ENCODE measurements at regions not wholly inside any gene's neighbourhood (a gene's known extent, or its start where the extent isn't known, plus 50 kb on each side); places are given as distances from the start of the nearest gene placed in this dataset.

DNA sequence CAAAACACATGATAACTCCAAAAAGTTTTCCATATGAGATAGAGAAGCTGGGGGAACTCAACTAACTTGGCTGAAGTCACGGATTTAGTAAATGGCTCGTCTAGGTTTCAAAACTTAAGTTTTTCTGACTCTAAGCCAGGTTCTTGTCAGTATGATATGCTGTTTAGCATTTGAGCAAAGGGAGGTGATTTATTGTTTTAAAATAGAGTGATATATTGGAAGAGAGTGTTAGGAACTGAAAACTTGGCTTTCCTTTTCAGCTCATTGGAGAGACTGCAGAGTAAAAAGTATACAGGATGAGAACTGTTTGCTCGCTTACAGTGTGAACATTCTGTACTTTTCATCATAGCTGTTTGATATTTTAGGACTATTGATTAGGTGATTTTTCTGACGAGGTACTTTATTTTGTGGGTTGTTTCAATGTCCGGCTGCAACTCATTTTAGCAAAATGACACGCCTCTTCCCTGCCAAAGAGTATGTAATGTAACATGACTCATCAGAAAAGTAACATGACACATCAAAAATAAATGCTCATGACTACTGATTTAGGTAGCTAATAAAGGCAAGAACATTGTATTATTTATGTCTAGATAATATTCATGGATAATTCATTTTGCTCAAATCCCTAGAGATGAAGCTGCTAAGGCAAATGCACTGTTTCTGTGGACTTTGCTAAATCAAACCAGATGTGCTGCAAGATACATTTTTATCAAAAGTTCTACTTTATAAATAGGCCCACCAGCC lies 355.1 kb downstream of the GPATCH2 start:
- peaks cover 0 to 3% (median 0%) of the 10 kb centered on the region in 5 donors for H3K27me3 Mint-ChIP-seq
- H3K36me3 Mint-ChIP-seq = no peaks in the 10 kb centered on the region
- no peak for ATAC-seq
- POLR2A ChIA-PET = no interaction called here
- no peak overlapping the region for H3K4me3 Mint-ChIP-seq
- peaks cover 0 to 8% (median 2%) of the 10 kb centered on the region in 9 donors for H3K9me3 Mint-ChIP-seq
- no peak overlapping the region for H3K27ac Mint-ChIP-seq
- H3K4me1 Mint-ChIP-seq = no peaks in the 10 kb centered on the region
- no peak for DNase-seq

GRCh38 chr1:217274927-217275654 lies 355.8 kb downstream of the GPATCH2 start:
- Mint-ChIP-seq H3K9me3 (peaks cover 0 to 12% (median 2%) of the 10 kb centered on the region in 9 donors), H3K36me3 (no peaks in the 10 kb centered on the region), H3K4me3 (no peak overlapping the region), H3K27ac (no peak overlapping the region), H3K27me3 (peaks cover 0 to 3% (median 0%) of the 10 kb centered on the region in 5 donors), H3K4me1 (no peaks in the 10 kb centered on the region)
- DNase-seq (no peak), ATAC-seq (no peak)
- POLR2A ChIA-PET = no interaction called here

DNA sequence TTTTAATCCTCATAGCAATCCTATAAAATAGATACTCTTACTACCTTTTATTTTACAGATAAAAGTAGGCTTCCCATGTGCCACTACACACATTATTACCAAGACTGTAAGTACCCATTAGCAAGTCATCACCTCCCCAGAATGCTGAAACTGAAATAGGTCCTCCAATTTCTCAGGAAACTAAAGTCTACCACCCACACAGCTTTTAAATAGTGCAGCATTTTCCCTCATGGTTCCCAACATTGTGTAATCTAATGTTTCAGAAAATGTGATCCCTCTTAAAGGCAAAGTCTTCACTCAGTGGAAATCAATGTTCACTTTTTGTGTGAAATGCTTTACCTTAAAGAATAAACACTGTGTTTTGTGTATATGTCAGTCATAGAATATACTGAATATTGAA lies 356.5 kb downstream of the GPATCH2 start:
- Mint-ChIP-seq H3K27ac (no peak overlapping the region), H3K36me3 (no peaks in the 10 kb centered on the region), H3K4me3 (no peak overlapping the region), H3K4me1 (no peaks in the 10 kb centered on the region), H3K9me3 (peaks cover 0 to 8% (median 0%) of the 10 kb centered on the region in 9 donors), H3K27me3 (peaks cover 0 to 3% (median 0%) of the 10 kb centered on the region in 5 donors)
- ATAC-seq (no peak), DNase-seq (no peak)
- POLR2A ChIA-PET = no interaction called here

DNA sequence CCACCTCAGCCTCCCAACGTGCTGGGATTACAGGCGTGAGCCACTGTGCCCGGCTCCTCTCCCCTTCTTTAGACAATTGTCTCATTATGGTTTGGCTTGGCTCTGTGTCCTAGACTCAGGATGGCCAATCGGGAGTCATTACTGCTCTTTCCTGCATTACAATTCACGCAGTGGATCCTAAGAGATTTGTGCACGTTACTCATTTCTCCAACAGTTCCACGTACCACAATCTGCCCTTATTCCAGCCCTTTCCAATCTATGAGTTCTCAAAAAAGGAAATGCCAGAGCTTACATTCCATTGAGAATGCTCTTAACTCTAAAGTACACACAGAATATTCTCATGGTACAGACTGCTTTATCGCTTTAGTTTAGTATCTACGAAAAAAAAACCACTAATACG lies 357.0 kb downstream of the GPATCH2 start:
- H3K36me3 Mint-ChIP-seq = no peaks in the 10 kb centered on the region
- POLR2A ChIA-PET = no interaction called here
- no peaks in the 10 kb centered on the region for H3K4me1 Mint-ChIP-seq
- H3K27ac Mint-ChIP-seq = no peak overlapping the region
- peaks cover 0 to 8% (median 0%) of the 10 kb centered on the region in 9 donors for H3K9me3 Mint-ChIP-seq
- H3K4me3 Mint-ChIP-seq = no peak overlapping the region
- no peak for ATAC-seq
- no peak for DNase-seq
- peaks cover 0 to 3% (median 0%) of the 10 kb centered on the region in 5 donors for H3K27me3 Mint-ChIP-seq

- H3K4me3 Mint-ChIP-seq = no peak overlapping the region
- H3K4me1 Mint-ChIP-seq = no peaks in the 10 kb centered on the region
- no peak overlapping the region for H3K27ac Mint-ChIP-seq
- H3K9me3 Mint-ChIP-seq = peaks cover 0 to 8% (median 0%) of the 10 kb centered on the region in 9 donors
- DNase-seq (no peak), ATAC-seq (no peak)
- H3K36me3 Mint-ChIP-seq = no peaks in the 10 kb centered on the region
- POLR2A ChIA-PET = no interaction called here
- peaks cover 0 to 3% (median 0%) of the 10 kb centered on the region in 5 donors for H3K27me3 Mint-ChIP-seq
These were observed 358.5 kb downstream of the GPATCH2 start for GRCh38 chr1:217272385-217272784.

- no peak for ATAC-seq
- H3K4me1 Mint-ChIP-seq = no peaks in the 10 kb centered on the region
These were observed 360.8 kb downstream of the GPATCH2 start for GRCh38 chr1:217270101-217270500.

DNA sequence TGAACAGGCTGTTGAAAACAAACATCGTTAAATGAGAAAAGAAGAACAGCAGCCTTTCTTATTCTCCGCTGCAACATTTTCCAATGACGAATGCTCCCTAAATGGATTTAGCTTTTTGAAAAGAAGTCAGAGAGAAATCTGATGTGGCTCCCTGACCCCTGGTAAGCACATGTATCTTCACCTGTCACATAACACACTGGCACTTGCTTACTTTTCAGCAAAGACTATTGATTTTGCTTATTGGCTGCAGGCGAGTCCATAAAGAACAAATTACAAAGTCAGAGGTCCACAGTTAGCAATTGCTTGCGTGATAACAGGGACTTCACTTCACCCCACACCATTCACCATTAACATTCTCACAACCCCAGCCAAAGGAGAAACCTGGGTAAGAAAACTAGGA lies 362.8 kb downstream of the GPATCH2 start:
- no peak for DNase-seq
- no peaks in the 10 kb centered on the region for H3K27me3 Mint-ChIP-seq
- H3K4me1 Mint-ChIP-seq = no peaks in the 10 kb centered on the region

More at GRCh38 chr1:217270101-217270500, 360.8 kb downstream of the GPATCH2 start:
- Mint-ChIP-seq H3K36me3 (no peaks in the 10 kb centered on the region), H3K4me3 (no peak overlapping the region), H3K9me3 (peaks cover 0 to 6% (median 0%) of the 10 kb centered on the region in 9 donors), H3K27me3 (no peaks in the 10 kb centered on the region), H3K27ac (no peak overlapping the region)
- POLR2A ChIA-PET = no interaction called here
- no peak for DNase-seq

GRCh38 chr1:217261636-217262035 lies 369.3 kb downstream of the GPATCH2 start:
- Mint-ChIP-seq H3K4me1 (no peaks in the 10 kb centered on the region), H3K27me3 (no peaks in the 10 kb centered on the region)

More for the DNA sequence above, 362.8 kb downstream of the GPATCH2 start:
- no peaks in the 10 kb centered on the region for H3K36me3 Mint-ChIP-seq
- peaks cover 0 to 8% (median 0%) of the 10 kb centered on the region in 9 donors for H3K9me3 Mint-ChIP-seq
- POLR2A ChIA-PET = no interaction called here
- ATAC-seq = no peak
- H3K27ac Mint-ChIP-seq = no peak overlapping the region
- no peak overlapping the region for H3K4me3 Mint-ChIP-seq

DNA sequence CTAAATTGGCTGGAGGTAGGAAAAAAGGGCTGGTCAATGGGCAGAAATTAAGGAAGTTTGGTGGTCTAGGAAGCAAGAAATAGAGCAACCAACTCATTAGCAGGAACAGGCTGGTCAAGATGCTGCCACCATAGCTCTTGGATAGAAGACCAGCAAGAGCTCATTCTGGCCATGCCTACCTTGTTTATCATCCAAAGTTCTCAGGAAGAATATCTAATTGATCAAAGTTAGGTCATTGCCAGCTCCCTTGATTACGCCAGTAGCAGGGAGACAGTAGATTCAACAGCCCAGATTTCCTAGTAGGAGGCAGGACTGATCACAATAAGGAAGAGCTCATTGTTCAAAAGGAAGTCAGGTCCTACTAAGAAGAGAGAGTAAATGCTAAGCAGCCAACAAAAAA lies 370.2 kb downstream of the GPATCH2 start:
- no peak for DNase-seq
- no peak overlapping the region for H3K27ac Mint-ChIP-seq
- peaks cover 0 to 8% (median 3%) of the 10 kb centered on the region in 9 donors for H3K9me3 Mint-ChIP-seq
- H3K36me3 Mint-ChIP-seq = no peaks in the 10 kb centered on the region
- no peaks in the 10 kb centered on the region for H3K27me3 Mint-ChIP-seq
- no peak overlapping the region for H3K4me3 Mint-ChIP-seq
- H3K4me1 Mint-ChIP-seq = no peaks in the 10 kb centered on the region
- no peak for ATAC-seq
- POLR2A ChIA-PET = no interaction called here

More at GRCh38 chr1:217261636-217262035, 369.3 kb downstream of the GPATCH2 start:
- H3K9me3 Mint-ChIP-seq = peaks cover 0 to 6% (median 3%) of the 10 kb centered on the region in 9 donors
- POLR2A ChIA-PET = no interaction called here
- H3K27ac Mint-ChIP-seq = no peak overlapping the region
- ATAC-seq (no peak), DNase-seq (no peak)
- H3K4me3 Mint-ChIP-seq = no peak overlapping the region
- no peaks in the 10 kb centered on the region for H3K36me3 Mint-ChIP-seq

DNA sequence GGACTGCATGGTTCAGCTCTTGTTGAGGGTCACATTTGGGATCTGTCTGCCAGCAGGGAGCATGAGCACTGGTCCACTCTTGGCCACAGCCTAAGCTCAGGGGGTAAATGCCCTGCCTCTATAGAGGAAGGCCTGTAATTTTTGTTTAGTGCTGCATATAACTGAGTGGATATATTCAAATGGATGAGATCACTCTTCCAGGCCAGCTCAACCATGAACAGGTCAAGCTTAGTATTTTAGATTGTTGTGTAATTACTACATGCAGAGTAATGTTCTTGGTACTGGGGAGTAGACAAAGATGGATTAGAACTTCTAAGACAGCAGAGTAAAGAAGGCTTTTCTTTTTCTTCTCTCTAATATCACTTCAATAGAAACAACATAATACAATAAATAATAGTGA lies 376.9 kb downstream of the GPATCH2 start:
- Mint-ChIP-seq H3K27ac (no peak overlapping the region), H3K36me3 (peaks cover 0 to 3% (median 0%) of the 10 kb centered on the region in 3 donors), H3K9me3 (peaks cover 0 to 10% (median 3%) of the 10 kb centered on the region in 9 donors), H3K4me3 (no peak overlapping the region), H3K27me3 (peaks cover 0 to 7% (median 0%) of the 10 kb centered on the region in 5 donors), H3K4me1 (no peaks in the 10 kb centered on the region)
- ATAC-seq = no peak
- POLR2A ChIA-PET = no interaction called here
- DNase-seq = no peak

GRCh38 chr1:217253351-217253750 lies 377.5 kb downstream of the GPATCH2 start:
- Mint-ChIP-seq H3K9me3 (peaks cover 0 to 10% (median 2%) of the 10 kb centered on the region in 9 donors), H3K27me3 (peaks cover 0 to 7% (median 0%) of the 10 kb centered on the region in 5 donors), H3K4me1 (no peaks in the 10 kb centered on the region), H3K36me3 (peaks cover 0 to 3% (median 0%) of the 10 kb centered on the region in 3 donors), H3K4me3 (no peak overlapping the region), H3K27ac (no peak overlapping the region)
- POLR2A ChIA-PET = no interaction called here
- ATAC-seq = no peak
- DNase-seq = no peak

DNA sequence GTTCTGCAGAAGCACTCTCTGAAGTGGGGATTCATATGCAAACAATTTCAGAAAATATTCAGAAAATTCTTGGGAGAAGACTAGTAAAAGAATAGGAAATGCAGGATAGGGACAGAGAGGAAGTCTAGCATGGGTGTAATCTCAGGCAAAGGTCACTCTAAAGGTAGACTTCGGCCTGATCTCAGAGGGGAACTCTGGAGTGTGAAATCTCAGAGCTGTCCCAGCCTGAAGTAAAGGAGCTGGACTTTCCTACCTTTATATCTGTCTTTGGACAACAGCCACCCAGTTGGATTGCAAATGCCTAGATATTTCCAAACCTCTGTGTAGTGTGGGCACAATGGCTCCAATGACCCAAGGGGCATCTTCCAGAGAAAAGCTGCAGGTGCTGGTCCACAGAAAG lies 379.8 kb downstream of the GPATCH2 start:
- peaks cover 0 to 10% (median 0%) of the 10 kb centered on the region in 9 donors for H3K9me3 Mint-ChIP-seq
- no peaks in the 10 kb centered on the region for H3K4me1 Mint-ChIP-seq
- POLR2A ChIA-PET = no interaction called here
- no peak overlapping the region for H3K27ac Mint-ChIP-seq
- H3K4me3 Mint-ChIP-seq = no peak overlapping the region
- H3K36me3 Mint-ChIP-seq = peaks cover 0 to 3% (median 0%) of the 10 kb centered on the region in 3 donors
- no peak for ATAC-seq
- no peak for DNase-seq
- H3K27me3 Mint-ChIP-seq = peaks cover 0 to 7% (median 0%) of the 10 kb centered on the region in 5 donors

DNA sequence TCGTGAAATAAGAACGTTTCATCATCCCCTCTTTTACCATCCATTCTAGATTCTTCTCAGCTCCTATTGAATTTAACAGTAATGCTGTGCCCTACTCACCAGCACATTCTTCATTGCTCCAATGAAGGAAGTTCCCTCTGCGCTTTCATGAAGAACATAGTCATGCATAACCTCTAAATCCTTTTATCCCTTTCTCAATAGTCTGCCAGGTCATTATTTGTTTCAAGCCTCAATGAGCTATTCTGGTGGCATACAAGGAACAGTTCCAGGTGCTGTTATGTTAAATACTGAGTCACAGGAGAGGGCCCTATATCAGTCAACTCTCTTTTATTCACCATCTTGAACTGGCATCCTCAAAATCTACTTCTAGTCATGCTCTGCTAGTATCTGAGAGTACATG lies 381.0 kb downstream of the GPATCH2 start:
- peaks cover 0 to 10% (median 2%) of the 10 kb centered on the region in 9 donors for H3K9me3 Mint-ChIP-seq
- DNase-seq (no peak), ATAC-seq (no peak)
- peaks cover 0 to 3% (median 0%) of the 10 kb centered on the region in 3 donors for H3K36me3 Mint-ChIP-seq
- no peaks in the 10 kb centered on the region for H3K4me1 Mint-ChIP-seq
- POLR2A ChIA-PET = no interaction called here
- H3K4me3 Mint-ChIP-seq = no peak overlapping the region
- H3K27ac Mint-ChIP-seq = no peak overlapping the region
- H3K27me3 Mint-ChIP-seq = peaks cover 0 to 7% (median 0%) of the 10 kb centered on the region in 5 donors

Data from naive thymus-derived CD8-positive, alpha-beta T cell (primary cell).